Fibroblast of peridontal ligament (primary cell): ENCODE measurements at regions not wholly inside any gene's neighbourhood (a gene's known extent, or its start where the extent isn't known, plus 50 kb on each side); places are given as distances from the start of the nearest gene placed in this dataset.
"Not testable (repeated sequence)": the region's sequence is repeated elsewhere in the genome, so short reads cannot be mapped to it uniquely, and the experiment has no call there.

Experiments used
- DNase-seq: peaks from one replicate; pipeline ENCODE4 v3.0.0-alpha.2; 2010; ENCODE audit errors: extremely low read depth

- no peak for DNase-seq
Observed at GRCh38 chr4:181796502-181796901, 446.7 kb upstream of the TENM3 start.

DNA sequence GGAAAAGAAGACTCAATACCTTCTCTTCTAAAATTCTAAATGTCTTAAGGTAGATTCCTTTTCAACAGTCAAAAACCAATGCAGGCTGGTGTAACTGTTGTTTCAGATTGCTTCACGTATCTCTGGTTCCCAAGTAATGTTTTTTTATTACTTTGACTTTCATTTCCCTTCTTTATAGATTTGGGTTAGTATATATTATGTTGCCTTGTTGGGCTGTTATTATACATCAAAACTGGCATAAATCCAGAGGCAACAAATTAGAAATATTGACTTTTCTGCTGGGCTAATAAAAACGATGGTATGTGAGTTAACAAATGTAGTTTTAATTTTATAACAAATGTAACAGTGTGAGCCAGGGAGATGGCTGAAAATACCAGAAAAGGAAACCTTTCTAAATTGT, 444.7 kb upstream of the TENM3 start:
- DNase-seq, result no peak

- DNase-seq, result no peak
Observed at GRCh38 chr4:181799561-181800069, 443.6 kb upstream of the TENM3 start.

DNA sequence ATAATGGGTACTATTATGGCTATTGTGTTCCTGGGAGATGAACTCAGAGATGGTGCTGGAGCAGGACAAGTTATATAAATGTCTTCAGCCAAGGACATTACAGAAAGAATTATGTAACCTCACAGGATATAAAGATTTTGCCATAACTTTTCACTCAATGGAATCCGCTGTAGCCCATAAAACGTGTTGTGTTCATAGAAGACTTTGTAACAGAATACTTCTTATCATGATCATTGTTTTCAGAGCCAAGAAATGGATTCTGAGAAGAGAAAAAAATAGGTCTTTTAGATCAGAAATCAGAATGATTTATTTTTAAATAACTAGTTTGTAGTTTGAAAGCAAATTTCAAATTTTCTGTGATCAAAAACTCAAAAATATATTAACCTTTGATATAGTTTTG, 441.0 kb upstream of the TENM3 start:
- DNase-seq, result no peak

- DNase-seq, result no peak
Observed at GRCh38 chr4:181807771-181808170, 435.4 kb upstream of the TENM3 start.

DNA sequence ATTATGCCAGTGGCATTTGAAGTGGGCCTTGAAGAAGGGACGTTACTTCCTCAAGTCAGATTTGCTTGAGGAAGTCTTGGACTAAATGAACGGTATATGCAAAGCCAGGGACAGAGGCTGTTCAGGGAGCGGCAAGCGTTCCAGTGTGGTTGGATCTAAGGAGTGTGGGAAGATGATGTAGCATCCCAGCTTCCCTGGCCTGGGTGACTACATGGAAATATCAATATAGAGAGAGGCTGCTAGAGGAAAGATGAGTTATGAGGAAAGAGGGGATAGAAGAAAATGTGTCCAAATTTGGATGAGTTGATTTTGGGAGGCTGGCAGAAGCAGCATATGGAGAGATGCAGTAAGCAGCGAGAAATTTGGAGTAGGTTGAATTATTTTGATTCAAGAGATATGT, 432.5 kb upstream of the TENM3 start:
- no peak for DNase-seq

DNA sequence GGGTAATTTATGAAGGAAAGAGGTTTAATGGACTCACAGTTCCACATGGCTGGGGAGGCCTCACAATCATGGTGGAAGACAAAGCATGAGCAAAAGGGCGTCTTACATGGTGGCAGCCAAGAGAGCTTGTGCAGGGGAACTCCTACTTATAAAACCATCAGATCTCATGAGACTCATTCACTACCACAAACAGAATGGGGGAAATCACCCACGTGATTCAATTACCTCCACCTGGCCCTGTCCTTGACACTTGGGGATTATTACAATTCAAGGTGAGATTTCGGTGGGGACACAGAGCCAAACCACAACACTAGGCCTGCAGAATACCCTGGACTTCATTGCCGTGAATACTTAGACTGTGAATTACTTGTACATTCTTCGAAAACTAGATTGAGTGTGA, 431.7 kb upstream of the TENM3 start:
- DNase-seq, result not testable (repeated sequence)

- DNase-seq, result peak; percentile 4
Observed at GRCh38 chr4:181819946-181820345, 423.3 kb upstream of the TENM3 start.

DNA sequence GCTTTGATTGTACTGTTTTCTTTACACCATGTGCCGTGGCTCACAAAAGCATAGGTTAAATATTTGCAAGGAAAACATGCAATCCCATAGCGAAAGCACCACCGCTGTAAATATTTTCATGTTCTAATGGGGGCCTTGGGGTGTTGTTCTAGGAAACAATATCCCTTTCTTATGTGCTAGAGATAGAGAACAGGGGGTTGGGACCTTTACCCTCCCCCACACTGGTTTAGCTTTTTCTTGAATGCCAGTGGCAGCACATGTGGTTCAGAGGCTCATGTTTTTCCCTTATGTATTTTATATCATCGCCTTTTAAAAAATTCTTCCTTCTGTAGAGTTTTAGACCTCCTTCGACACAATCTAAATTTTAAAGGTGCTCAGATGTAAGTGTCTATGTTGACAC, 422.6 kb upstream of the TENM3 start:
- no peak for DNase-seq

- DNase-seq, result peak; percentile 35
Observed at GRCh38 chr4:181821039-181822004, 421.9 kb upstream of the TENM3 start.

- no peak for DNase-seq
Observed at GRCh38 chr4:181822005-181822375, 421.2 kb upstream of the TENM3 start.

DNA sequence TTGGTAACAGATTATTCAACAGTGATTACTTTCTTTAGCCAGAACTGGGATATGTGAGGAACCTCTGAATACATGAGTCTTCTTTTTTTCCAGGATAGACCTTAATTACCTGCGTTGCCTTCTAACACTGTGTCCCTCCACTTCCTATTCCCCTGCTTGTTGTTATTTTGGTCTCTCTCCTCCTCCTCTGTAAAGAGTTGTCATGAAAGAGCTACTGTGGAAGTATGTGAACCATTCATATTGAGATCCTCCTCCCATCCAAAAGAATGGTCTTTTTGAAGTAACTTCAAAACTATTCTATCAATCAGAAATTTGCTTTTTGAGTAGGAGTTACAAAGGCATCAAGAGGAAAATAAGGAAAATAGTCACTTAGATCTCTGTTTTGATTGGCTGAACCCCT, 420.0 kb upstream of the TENM3 start:
- DNase-seq, result no peak

- DNase-seq, result no peak
Observed at GRCh38 chr4:181823645-181824044, 419.6 kb upstream of the TENM3 start.

DNA sequence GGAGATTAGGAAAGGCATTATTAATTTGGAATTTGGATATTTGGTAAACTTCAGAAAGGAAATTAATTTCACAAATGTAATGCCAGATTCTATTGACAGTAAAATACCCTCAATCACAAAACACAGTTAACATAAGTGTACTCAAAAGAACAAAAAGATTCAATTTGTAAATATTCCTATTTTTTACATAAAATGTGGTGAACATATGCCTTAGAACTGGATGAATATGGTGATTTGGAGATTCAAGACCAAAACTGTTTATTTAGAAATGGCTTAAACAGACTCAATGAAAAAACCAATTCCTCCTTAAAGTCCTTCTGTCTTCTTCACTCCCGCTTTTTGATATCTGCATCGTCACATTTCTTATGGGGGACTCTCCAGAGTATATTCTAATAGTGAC, 417.6 kb upstream of the TENM3 start:
- no peak for DNase-seq

DNA sequence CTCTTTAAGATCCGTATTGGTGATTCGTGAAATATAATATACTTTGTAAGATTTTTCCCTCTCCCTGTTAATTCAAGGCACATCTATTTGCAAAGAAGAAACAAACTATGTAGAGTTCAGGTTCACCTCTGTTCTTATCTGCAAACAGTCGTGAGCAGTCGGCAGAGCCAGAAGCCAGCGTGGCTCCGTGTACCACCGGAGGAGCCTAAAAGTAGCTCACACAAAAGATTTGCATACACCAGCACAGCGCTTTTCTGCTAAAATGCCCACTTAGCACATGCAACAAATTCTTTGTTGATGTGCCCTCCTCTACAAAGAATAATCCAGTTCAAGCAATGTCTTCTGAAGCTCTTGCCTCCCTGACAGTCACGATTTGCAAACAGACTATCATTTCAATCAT, 416.0 kb upstream of the TENM3 start:
- DNase-seq, result no peak

- DNase-seq, result no peak
Observed at GRCh38 chr4:181830404-181831035, 412.7 kb upstream of the TENM3 start.

DNA sequence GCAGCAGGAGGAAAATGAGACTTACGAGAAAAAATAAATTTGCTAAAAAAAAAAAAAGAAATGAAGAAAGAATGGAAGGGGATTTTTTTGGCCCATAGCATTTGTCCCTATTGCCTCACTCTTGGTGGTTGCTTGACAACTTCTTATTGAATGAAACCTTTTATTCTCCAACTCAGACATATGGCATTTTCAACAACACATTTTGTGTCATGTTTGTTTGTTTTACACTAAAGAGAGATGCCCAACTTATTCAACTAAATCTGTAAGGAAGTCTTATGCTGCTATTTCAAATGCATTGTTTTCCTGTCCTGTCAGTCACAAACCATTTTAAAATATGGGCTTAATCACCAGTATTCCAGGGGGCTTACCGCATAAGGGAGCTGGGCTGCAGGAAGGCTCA, 409.1 kb upstream of the TENM3 start:
- DNase-seq, result no peak

DNA sequence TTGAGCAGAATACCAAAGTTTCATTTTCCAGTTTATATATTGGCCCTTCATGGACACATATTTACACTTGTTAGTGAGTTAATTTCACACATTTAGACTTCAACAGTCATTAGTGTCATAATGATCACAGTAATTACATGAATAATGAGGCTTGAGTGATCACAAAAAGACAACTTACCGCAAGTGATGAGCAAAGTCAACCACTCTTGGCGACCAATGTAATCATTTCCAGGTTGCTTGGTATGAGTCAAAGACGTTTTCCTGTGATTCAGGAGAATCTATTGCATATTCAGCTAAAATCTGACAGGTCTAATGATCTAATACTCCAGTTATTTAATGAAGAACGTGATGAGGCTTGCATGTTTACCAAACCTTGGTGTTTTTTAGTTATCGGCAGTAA, 407.9 kb upstream of the TENM3 start:
- DNase-seq, result no peak

DNA sequence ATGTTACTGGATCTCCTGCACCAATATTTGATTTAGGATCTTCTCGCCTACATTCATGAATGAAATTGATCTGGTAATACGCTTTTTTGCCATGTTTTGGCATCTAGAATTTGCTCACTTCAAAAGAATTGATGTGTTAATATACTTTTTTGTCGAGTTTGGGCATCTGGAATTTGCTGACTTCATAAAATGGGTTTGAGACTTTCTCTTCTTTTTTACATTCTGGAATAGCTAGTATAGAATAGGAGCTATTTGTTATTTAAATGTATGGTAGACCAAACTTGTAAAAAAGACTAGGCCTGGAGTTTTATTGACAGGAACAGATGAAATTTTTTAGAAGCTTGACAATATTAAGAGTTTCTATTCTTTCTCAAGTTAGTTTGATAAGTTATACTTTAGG, 404.9 kb upstream of the TENM3 start:
- no peak for DNase-seq

GRCh38 chr4:181843797-181844196, 399.4 kb upstream of the TENM3 start:
- not testable (repeated sequence) for DNase-seq

DNA sequence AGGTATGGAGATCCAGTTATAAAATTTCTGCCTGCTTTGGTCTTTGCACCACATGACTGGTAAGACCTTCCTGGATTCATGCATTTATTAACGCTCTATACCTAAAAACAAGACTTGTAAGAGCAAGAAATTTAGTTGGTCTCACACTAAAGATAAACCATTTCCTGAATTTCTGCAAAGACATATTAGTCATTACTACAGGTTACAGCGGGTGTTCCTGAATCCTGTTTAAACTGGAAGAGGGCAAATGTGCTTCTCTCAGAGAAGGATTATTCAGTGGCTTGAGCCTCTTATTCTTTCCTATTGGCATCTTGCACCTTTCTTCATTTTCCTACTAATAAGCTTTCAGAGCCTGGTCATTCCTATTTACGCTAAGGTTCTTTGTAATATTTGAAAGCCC, 397.6 kb upstream of the TENM3 start:
- no peak for DNase-seq

- DNase-seq, result no peak
Observed at GRCh38 chr4:181846934-181847333, 396.3 kb upstream of the TENM3 start.

DNA sequence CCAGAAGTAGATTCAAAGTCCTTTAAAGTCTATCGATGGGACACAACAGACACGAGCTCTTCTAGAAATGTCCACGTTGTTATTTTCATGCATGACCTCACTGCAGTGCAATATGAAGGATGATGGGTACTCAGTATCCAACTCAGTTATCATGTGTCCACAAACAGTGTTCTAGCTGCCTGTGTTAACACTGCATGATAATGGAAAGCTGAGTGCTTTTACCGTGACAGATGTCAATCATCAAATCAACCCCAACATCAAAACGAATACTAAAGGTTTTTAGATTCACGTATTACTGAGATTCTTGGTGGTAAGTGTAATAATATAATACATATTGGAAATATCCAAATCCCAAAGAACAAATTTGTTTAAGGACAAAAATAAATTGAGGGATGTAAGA, 394.8 kb upstream of the TENM3 start:
- DNase-seq, result no peak
